HepG2 (cell line): ENCODE measurements at regions not wholly inside any gene's neighbourhood (a gene's known extent, or its start where the extent isn't known, plus 50 kb on each side); places are given as distances from the start of the nearest gene placed in this dataset.
"Not testable (repeated sequence)": the region's sequence is repeated elsewhere in the genome, so short reads cannot be mapped to it uniquely, and the experiment has no call there.

Experiments
- ATAC-seq: fragments of 200-7000 bp; cut with Tn5 transposase; 3 replicates; pipeline ENCODE4 v1.9.1; 2020; ENCODE audit warnings: mild to moderate bottlenecking, moderate library complexity
- BruUV-seq: library from RNA; stranded (reverse); fragments of 400-500 nt; replicated peaks from 2 replicates; lab custom pipeline; 2021; lab: Mats Ljungman, UMichigan
- CTCF ChIA-PET: fragments of 300-600 bp; formaldehyde crosslinking; extraction: SDS; loops from one replicate; lab custom pipeline; 2021; ENCODE audit warnings: low total read pairs, inconsistent platforms, low intra/inter-chr PET ratio; lab: Yijun Ruan, JAX
- POLR2A ChIA-PET: fragments of 350-600 bp; sonication (Branson Sonifier 250); formaldehyde crosslinking; loops from one replicate; lab custom pipeline; 2020; ENCODE audit warnings: antibody characterized with exemption, inconsistent platforms; lab: Yijun Ruan, JAX
- DNase-seq: peaks from one replicate; pipeline ENCODE4 v3.0.0-alpha.2; 2015; ENCODE audit warnings: low spot score
- FAIRE-seq: peaks from 3 replicates; lab custom pipeline; 2011; peaks lifted over from hg19 to GRCh38; lab: Jason Lieb, UNC
- H2AFZ ChIP-seq: one replicate; pipeline ENCODE4 v1.6.1; 2011; ENCODE audit warnings: low read length, inconsistent platforms
- H3K27ac ChIP-seq: fragments of 300-600 bp; 3 replicates; pipeline ENCODE4 v1.8.0; 2011; ENCODE audit warnings: mixed run types, mild to moderate bottlenecking, mixed read lengths, low read length, inconsistent platforms; ENCODE audit not compliant: insufficient read depth; ENCODE audit errors: extremely low read length
- H3K27me3 ChIP-seq, 2 experiments: fragments of 200-600 bp in 1 of 2; 2 replicates in 1 of 2; 3 replicates in 1 of 2; pipeline versions ENCODE4 v1.6.0 to v1.8.0; 2011; ENCODE audit warnings: low read length in 2 of 2, mild to moderate bottlenecking in 2 of 2, moderate library complexity in 2 of 2, inconsistent platforms in 1 of 2; ENCODE audit not compliant: insufficient read depth in 2 of 2, control insufficient read depth in 1 of 2
- H3K36me3 ChIP-seq, 2 experiments: fragments of 200-600 bp in 1 of 2; replicated peaks in 1 of 2; 2 replicates in 1 of 2; 3 replicates in 1 of 2; pipeline versions ENCODE4 v1.5.1 to v1.8.0; 2011; ENCODE audit warnings: low read length in 2 of 2, inconsistent platforms in 1 of 2; ENCODE audit not compliant: insufficient read depth in 2 of 2, control insufficient read depth in 1 of 2
- H3K4me1 ChIP-seq: 2 replicates; pipeline ENCODE4 v1.5.1; 2012; ENCODE audit warnings: low read length, inconsistent platforms; ENCODE audit not compliant: insufficient read depth
- H3K4me2 ChIP-seq: 2 replicates; pipeline ENCODE4 v1.6.0; 2011; ENCODE audit warnings: low read depth, low read length, inconsistent platforms
- H3K4me3 ChIP-seq, 3 experiments: fragments of 200-600 bp in 1 of 3; sonication (generic), shearing (Covaris generic) in 1 of 3; replicated peaks in 1 of 3; 2 replicates each; pipeline ENCODE4 v1.5.1; 2011 to 2016; ENCODE audit warnings: low read length in 3 of 3, inconsistent platforms in 2 of 3, low read depth in 2 of 3, mild to moderate bottlenecking in 2 of 3, control low read depth in 1 of 3, mixed read lengths in 1 of 3; ENCODE audit not compliant: insufficient read depth in 1 of 3
- H3K79me2 ChIP-seq: one replicate; pipeline ENCODE4 v1.6.1; 2011; ENCODE audit warnings: low read length, inconsistent platforms; ENCODE audit not compliant: insufficient read depth
- H3K9ac ChIP-seq: 2 replicates; pipeline ENCODE4 v1.6.0; 2011; ENCODE audit warnings: mild to moderate bottlenecking, low read depth, low read length, inconsistent platforms; ENCODE audit not compliant: insufficient read depth
- H3K9me3 ChIP-seq: 2 replicates; pipeline ENCODE4 v1.5.1; 2012; ENCODE audit warnings: mild to moderate bottlenecking, low read length
- H4K20me1 ChIP-seq: 2 replicates; pipeline ENCODE4 v1.6.0; 2011; ENCODE audit warnings: inconsistent platforms, mild to moderate bottlenecking, low read length, moderate library complexity; ENCODE audit not compliant: insufficient read depth
- ARHGAP35 ChIP-seq: sonication (generic); formaldehyde crosslinking; IDR thresholded peaks from 2 replicates; pipeline ENCODE4 v1.9.0; 2022; ENCODE audit warnings: mild to moderate bottlenecking, inconsistent platforms, moderate library complexity, missing genetic modification reagents, borderline replicate concordance
- GMEB2 ChIP-seq: IDR thresholded peaks from 2 replicates; pipeline ENCODE4 v1.6.1; 2016; ENCODE audit warnings: missing biosample characterization, missing genetic modification reagents, low read depth
- MTF2 ChIP-seq: sonication (generic); formaldehyde crosslinking; IDR thresholded peaks from 2 replicates; pipeline ENCODE4 v1.5.0; 2020; ENCODE audit warnings: missing genetic modification reagents, borderline replicate concordance
- MXD3 ChIP-seq: IDR thresholded peaks from 2 replicates; pipeline ENCODE4 v1.6.1; 2016; ENCODE audit warnings: mild to moderate bottlenecking, missing biosample characterization, missing genetic modification reagents
- ZBTB49 ChIP-seq: sonication (generic); formaldehyde crosslinking; IDR thresholded peaks from 2 replicates; pipeline ENCODE4 v1.4.0; 2020; ENCODE audit warnings: missing genetic modification reagents, borderline replicate concordance
- ZNF136 ChIP-seq: sonication (generic); formaldehyde crosslinking; IDR thresholded peaks from 2 replicates; pipeline ENCODE4 v1.8.1; 2022; ENCODE audit warnings: low read depth, mild to moderate bottlenecking, moderate library complexity, missing genetic modification reagents
- ZNF510 ChIP-seq: sonication (generic); formaldehyde crosslinking; IDR thresholded peaks from 2 replicates; pipeline ENCODE4 v1.4.0; 2020; ENCODE audit warnings: low read depth, mild to moderate bottlenecking, missing genetic modification reagents
- ZNF576 ChIP-seq: sonication (generic); formaldehyde crosslinking; IDR thresholded peaks from 2 replicates; pipeline ENCODE4 v1.4.0; 2020; ENCODE audit warnings: mild to moderate bottlenecking, missing genetic modification reagents
- ZNF597 ChIP-seq: sonication (generic); formaldehyde crosslinking; IDR thresholded peaks from 2 replicates; pipeline ENCODE4 v1.5.0; 2020; ENCODE audit warnings: missing genetic modification reagents
- WGBS: methylation state at CpG from one replicate; pipeline ENCODE4 v1.1.6; 2017; ENCODE audit warnings: low lambda C conversion rate; 5-methylcytosine and 5-hydroxymethylcytosine counted together
- in situ Hi-C: cut with HindIII; loops from 2 replicates; pipeline ENCODE4 v1.10.0; 2017; ENCODE audit warnings: low pct_unique_long_range_greater_than_20kb; ENCODE audit not compliant: extremely low pct_ligation_motif_present
- intact Hi-C: fragments of 100-400 bp; cut with micrococcal nuclease; formaldehyde crosslinking; loops from one replicate; pipeline ENCODE4 v1.10.0; 2022; ENCODE audit not compliant: unreplicated experiment

- DNase-seq, in situ Hi-C loops, H3K9me3 ChIP-seq, intact Hi-C loops, H3K4me2 ChIP-seq, CTCF ChIA-PET, H3K27ac ChIP-seq, H3K4me3 ChIP-seq, H3K36me3 ChIP-seq, BruUV-seq, POLR2A ChIA-PET, FAIRE-seq, H2AFZ ChIP-seq, H3K4me1 ChIP-seq, H3K9ac ChIP-seq, H3K27me3 ChIP-seq, ATAC-seq, H4K20me1 ChIP-seq, H3K79me2 ChIP-seq: not testable (repeated sequence)
- 3% methylated on average over 4 of the region's 4 CpGs for WGBS
These were observed 1916.0 kb downstream of the C4orf33 start for GRCh38 chr4:131011961-131012360.

- Histone ChIP-seq H3K27me3 (no peaks in the 10 kb centered on the region), H2AFZ (no peak overlapping the region), H3K4me2 (no peak overlapping the region), H3K79me2 (no peaks in the 10 kb centered on the region), H3K4me3 (no peak overlapping the region), H3K9me3 (no peaks in the 10 kb centered on the region), H3K4me1 (no peaks in the 10 kb centered on the region), H4K20me1 (no peaks in the 10 kb centered on the region), H3K27ac (no peak overlapping the region), H3K36me3 (no peaks in the 10 kb centered on the region), H3K9ac (no peak overlapping the region)
- in situ Hi-C loops (no loop called here), intact Hi-C loops (no loop called here)
- ChIA-PET CTCF (no interaction called here), POLR2A (no interaction called here)
- no peak for ATAC-seq
- no TSS peak for BruUV-seq
- FAIRE-seq = no peak
- DNase-seq = no peak
- 6% methylated on average over 1 of the region's 1 CpG for WGBS
- no peak for TF ChIP-seq ARHGAP35 (CRISPR knock-in tag)
- no peak for TF ChIP-seq ZNF576
- no peak for TF ChIP-seq MXD3 (CRISPR knock-in tag)
- TF ChIP-seq ZNF597 = no peak
- TF ChIP-seq ZNF136 (CRISPR knock-in tag) = no peak
- TF ChIP-seq GMEB2 = no peak
- TF ChIP-seq MTF2 (CRISPR knock-in tag) = no peak
- TF ChIP-seq ZNF510 = no peak
- TF ChIP-seq ZBTB49 (CRISPR knock-in tag) = no peak
These were observed 1917.3 kb downstream of the C4orf33 start for GRCh38 chr4:131013226-131013625.
